H9 (cell line): ENCODE measurements at regions not wholly inside any gene's neighbourhood (a gene's known extent, or its start where the extent isn't known, plus 50 kb on each side); places are given as distances from the start of the nearest gene placed in this dataset.

ENCODE experiments used
- DNase-seq: peaks from one replicate; pipeline ENCODE4 v3.0.0-alpha.2; 2017
- H2AFZ ChIP-seq: one replicate; pipeline ENCODE4 v1.6.1; 2013; ENCODE audit warnings: mild to moderate bottlenecking, low read length, control low read depth, moderate library complexity
- H2AK5ac ChIP-seq: 2 replicates; pipeline ENCODE4 v1.6.1; 2013; ENCODE audit warnings: low read length, control low read depth, mixed read lengths; ENCODE audit not compliant: insufficient read length
- H2BK120ac ChIP-seq: one replicate; pipeline ENCODE4 v1.6.1; 2013; ENCODE audit warnings: low read depth, mild to moderate bottlenecking, low read length, control low read depth, inconsistent platforms; ENCODE audit not compliant: poor library complexity, severe bottlenecking
- H2BK12ac ChIP-seq: 2 replicates; pipeline ENCODE4 v1.6.1; 2013; ENCODE audit warnings: low read length, control low read depth, mixed read lengths, low read depth; ENCODE audit not compliant: insufficient read length
- H2BK15ac ChIP-seq: 2 replicates; pipeline ENCODE4 v1.6.1; 2013; ENCODE audit warnings: low read depth, low read length, control low read depth
- H2BK20ac ChIP-seq: one replicate; pipeline ENCODE4 v1.6.1; 2013; ENCODE audit warnings: low read depth, mild to moderate bottlenecking, low read length, control low read depth, inconsistent platforms; ENCODE audit not compliant: poor library complexity, severe bottlenecking
- H2BK5ac ChIP-seq: 2 replicates; pipeline ENCODE4 v1.6.1; 2013; ENCODE audit warnings: low read length, control low read depth, mixed read lengths; ENCODE audit not compliant: insufficient read length
- H3K14ac ChIP-seq: 2 replicates; pipeline ENCODE4 v1.6.1; 2013; ENCODE audit warnings: low read length, control low read depth; ENCODE audit not compliant: insufficient read depth
- H3K18ac ChIP-seq: 2 replicates; pipeline ENCODE4 v1.6.1; 2013; ENCODE audit warnings: low read depth, mild to moderate bottlenecking, mixed read lengths, low read length, control low read depth; ENCODE audit not compliant: insufficient read length
- H3K23ac ChIP-seq: 2 replicates; pipeline ENCODE4 v1.6.1; 2013; ENCODE audit warnings: low read length, control low read depth, mixed read lengths, low read depth; ENCODE audit not compliant: insufficient read length
- H3K23me2 ChIP-seq: 2 replicates; pipeline ENCODE4 v1.6.1; 2013; ENCODE audit warnings: low read depth, mild to moderate bottlenecking, mixed read lengths, low read length, control low read depth; ENCODE audit not compliant: insufficient read length, poor library complexity, severe bottlenecking
- H3K27ac ChIP-seq: 2 replicates; pipeline ENCODE4 v1.5.1; 2013; ENCODE audit warnings: low read length, control low read depth, mixed read lengths, low read depth; ENCODE audit not compliant: insufficient read length
- H3K27me3 ChIP-seq: 2 replicates; pipeline ENCODE4 v1.6.1; 2013; ENCODE audit warnings: low read length, control low read depth, inconsistent platforms; ENCODE audit not compliant: insufficient read depth
- H3K4ac ChIP-seq: 2 replicates; pipeline ENCODE4 v1.6.1; 2013; ENCODE audit warnings: low read depth, mild to moderate bottlenecking, control low read depth, inconsistent platforms, low read length, moderate library complexity
- H3K4me1 ChIP-seq: 2 replicates; pipeline ENCODE4 v1.6.1; 2013; ENCODE audit warnings: low read length, control low read depth, inconsistent platforms; ENCODE audit not compliant: insufficient read depth
- H3K4me2 ChIP-seq: 2 replicates; pipeline ENCODE4 v1.6.1; 2013; ENCODE audit warnings: low read length, control low read depth, mixed read lengths; ENCODE audit not compliant: insufficient read length, insufficient read depth
- H3K56ac ChIP-seq: 2 replicates; pipeline ENCODE4 v1.6.1; 2013; ENCODE audit warnings: low read depth, mild to moderate bottlenecking, mixed read lengths, low read length, control low read depth; ENCODE audit not compliant: insufficient read length
- H3K79me1 ChIP-seq: 2 replicates; pipeline ENCODE4 v1.6.1; 2013; ENCODE audit warnings: low read depth, mild to moderate bottlenecking, moderate library complexity, low read length, control low read depth, inconsistent platforms; ENCODE audit not compliant: insufficient read depth, poor library complexity, severe bottlenecking
- H3K79me2 ChIP-seq: 2 replicates; pipeline ENCODE4 v1.6.1; 2013; ENCODE audit warnings: low read length, control low read depth, inconsistent platforms; ENCODE audit not compliant: insufficient read depth
- H3K9ac ChIP-seq: 2 replicates; pipeline ENCODE4 v1.6.1; 2013; ENCODE audit warnings: low read length, control low read depth, mixed read lengths; ENCODE audit not compliant: insufficient read length; ENCODE audit errors: extremely low read depth
- H3K9me3 ChIP-seq: one replicate; pipeline ENCODE4 v1.6.1; 2013; ENCODE audit warnings: low read depth, low read length, inconsistent platforms; ENCODE audit not compliant: control insufficient read depth
- H3T11ph ChIP-seq: one replicate; pipeline ENCODE4 v1.6.1; 2013; ENCODE audit warnings: mild to moderate bottlenecking, low read length, control low read depth, inconsistent platforms
- H4K20me1 ChIP-seq: one replicate; pipeline ENCODE4 v1.6.1; 2013; ENCODE audit not compliant: control insufficient read depth, insufficient read length, insufficient read depth
- H4K5ac ChIP-seq: 2 replicates; pipeline ENCODE4 v1.6.1; 2013; ENCODE audit warnings: low read depth, mild to moderate bottlenecking, mixed read lengths, low read length, control low read depth; ENCODE audit not compliant: insufficient read length
- H4K8ac ChIP-seq: replicated peaks from 2 replicates; pipeline ENCODE4 v1.6.1; 2013; ENCODE audit warnings: low read length, control low read depth, mixed read lengths, low read depth; ENCODE audit not compliant: insufficient read length
- H4K91ac ChIP-seq: 2 replicates; pipeline ENCODE4 v1.6.1; 2013; ENCODE audit warnings: low read depth, mild to moderate bottlenecking, moderate library complexity, mixed read lengths, low read length, control low read depth; ENCODE audit not compliant: insufficient read length
- H3K27ac Mint-ChIP-seq, 3 experiments: 2 replicates in 2 of 3; 3 replicates in 1 of 3; pipeline ENCODE4 v1.8.0; 2020 to 2021; ENCODE audit warnings: mixed read lengths in 3 of 3, mild to moderate bottlenecking in 1 of 3, moderate library complexity in 1 of 3
- H3K27me3 Mint-ChIP-seq: 2 replicates; pipeline ENCODE4 v1.8.0; 2021; ENCODE audit warnings: low read depth, mild to moderate bottlenecking, moderate library complexity, mixed read lengths
- H3K36me3 Mint-ChIP-seq, 3 experiments: 2 replicates in 2 of 3; 3 replicates in 1 of 3; pipeline ENCODE4 v1.8.0; 2020 to 2021; ENCODE audit warnings: low read depth in 3 of 3, mixed read lengths in 3 of 3; ENCODE audit not compliant: insufficient read depth in 1 of 3
- H3K4me1 Mint-ChIP-seq, 2 experiments: 2 replicates each; pipeline ENCODE4 v1.8.0; 2020; ENCODE audit warnings: mixed read lengths in 2 of 2
- H3K4me3 Mint-ChIP-seq, 2 experiments: 2 replicates in 1 of 2; 3 replicates in 1 of 2; pipeline ENCODE4 v1.8.0; 2020 to 2021; ENCODE audit warnings: mild to moderate bottlenecking in 2 of 2, mixed read lengths in 2 of 2, moderate library complexity in 1 of 2
- H3K9me3 Mint-ChIP-seq, 2 experiments: 2 replicates in 1 of 2; 3 replicates in 1 of 2; pipeline ENCODE4 v1.8.0; 2020; ENCODE audit warnings: mild to moderate bottlenecking in 2 of 2, mixed read lengths in 2 of 2, moderate library complexity in 1 of 2
- WGBS: extraction: QIAGEN DNeasy Blood & Tissue Kit; methylation state at CpG from one replicate; pipeline ENCODE4 v1.1.7; 2013; ENCODE audit warnings: missing lambda C conversion rate, low lambda C conversion rate, mixed read lengths; ENCODE audit not compliant: insufficient read length; ENCODE audit errors: extremely low coverage; 5-methylcytosine and 5-hydroxymethylcytosine counted together
- TF ChIP-seq, protein P1 (sequence below): fragments of 200-600 bp; sonication (generic); conservative IDR thresholded peaks from 3 replicates; pipeline ENCODE4 v1.8.0; 2021; ENCODE audit warnings: antibody characterized with exemption, mild to moderate bottlenecking

DNA sequence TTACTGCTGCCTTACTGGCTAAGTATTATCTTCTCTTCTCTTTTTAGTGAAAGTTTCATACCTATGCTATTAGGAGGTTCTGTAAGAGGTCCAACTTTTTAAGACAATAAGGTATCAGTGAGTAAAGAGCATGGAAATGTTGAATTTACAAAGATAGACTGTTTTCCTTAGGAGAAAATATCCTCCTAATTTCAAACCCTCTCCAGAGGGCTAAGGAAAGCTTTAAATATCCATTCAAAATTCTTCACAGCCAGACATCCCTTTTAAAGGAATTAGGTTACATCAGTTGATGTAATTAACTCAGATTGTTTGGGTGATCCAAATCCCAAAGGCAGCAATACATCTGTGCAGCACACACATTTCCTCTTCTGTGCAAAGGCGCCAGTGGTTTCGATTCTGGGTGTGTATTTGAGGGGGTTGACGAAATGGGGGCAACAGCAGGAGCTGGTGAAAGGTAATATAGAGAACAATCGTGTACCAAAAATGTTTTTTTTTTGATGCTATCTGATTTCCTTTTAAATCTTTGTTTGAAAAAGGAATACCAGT is 273.8 kb upstream of the RPS23 start:
- TF ChIP-seq, protein P1, sequence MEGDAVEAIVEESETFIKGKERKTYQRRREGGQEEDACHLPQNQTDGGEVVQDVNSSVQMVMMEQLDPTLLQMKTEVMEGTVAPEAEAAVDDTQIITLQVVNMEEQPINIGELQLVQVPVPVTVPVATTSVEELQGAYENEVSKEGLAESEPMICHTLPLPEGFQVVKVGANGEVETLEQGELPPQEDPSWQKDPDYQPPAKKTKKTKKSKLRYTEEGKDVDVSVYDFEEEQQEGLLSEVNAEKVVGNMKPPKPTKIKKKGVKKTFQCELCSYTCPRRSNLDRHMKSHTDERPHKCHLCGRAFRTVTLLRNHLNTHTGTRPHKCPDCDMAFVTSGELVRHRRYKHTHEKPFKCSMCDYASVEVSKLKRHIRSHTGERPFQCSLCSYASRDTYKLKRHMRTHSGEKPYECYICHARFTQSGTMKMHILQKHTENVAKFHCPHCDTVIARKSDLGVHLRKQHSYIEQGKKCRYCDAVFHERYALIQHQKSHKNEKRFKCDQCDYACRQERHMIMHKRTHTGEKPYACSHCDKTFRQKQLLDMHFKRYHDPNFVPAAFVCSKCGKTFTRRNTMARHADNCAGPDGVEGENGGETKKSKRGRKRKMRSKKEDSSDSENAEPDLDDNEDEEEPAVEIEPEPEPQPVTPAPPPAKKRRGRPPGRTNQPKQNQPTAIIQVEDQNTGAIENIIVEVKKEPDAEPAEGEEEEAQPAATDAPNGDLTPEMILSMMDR, result no peak
- Histone ChIP-seq H3K27me3 (no peaks in the 10 kb centered on the region; the same call in 1 of the 2 replicates), H3T11ph (no peak overlapping the region), H3K56ac (no peak overlapping the region), H3K23me2 (no peaks in the 10 kb centered on the region), H4K8ac (no peak overlapping the region), H4K5ac (no peak overlapping the region), H2BK12ac (no peak overlapping the region), H3K4me2 (no peak overlapping the region), H3K27ac (no peak overlapping the region), H2BK120ac (no peak overlapping the region), H2BK15ac (no peak overlapping the region), H2AFZ (no peak overlapping the region), H3K18ac (no peak overlapping the region), H3K14ac (no peak overlapping the region), H3K79me1 (no peaks in the 10 kb centered on the region), H2BK5ac (no peak overlapping the region), H3K79me2 (no peaks in the 10 kb centered on the region), H2AK5ac (no peak overlapping the region), H4K91ac (no peak overlapping the region), H3K23ac (no peak overlapping the region), H3K9me3 (no peaks in the 10 kb centered on the region), H3K9ac (no peak overlapping the region), H3K4ac (no peak overlapping the region), H3K4me1 (no peaks in the 10 kb centered on the region), H4K20me1 (no peaks in the 10 kb centered on the region), H2BK20ac (no peak overlapping the region)
- peak overlapping the region in 1 of 3 experiments; percentile 47; a peak in 1 of 7 replicates for H3K27ac Mint-ChIP-seq
- H3K36me3 Mint-ChIP-seq, result no peaks in the 10 kb centered on the region; a peak in 1 of 7 replicates
- no peaks in the 10 kb centered on the region for H3K9me3 Mint-ChIP-seq
- no peak overlapping the region for H3K4me3 Mint-ChIP-seq
- no CpG with 5 or more reads among the region's 4 CpGs for WGBS
- H3K27me3 Mint-ChIP-seq, result no peaks in the 10 kb centered on the region
- H3K4me1 Mint-ChIP-seq, result peaks cover 9 to 10% of the 10 kb centered on the region in 2 experiments
- DNase-seq, result no peak
